Endodermal cell (in vitro differentiated cells): ENCODE measurements at regions not wholly inside any gene's neighbourhood (a gene's known extent, or its start where the extent isn't known, plus 50 kb on each side); places are given as distances from the start of the nearest gene placed in this dataset.
"Not testable (repeated sequence)": the region's sequence is repeated elsewhere in the genome, so short reads cannot be mapped to it uniquely, and the experiment has no call there.

ENCODE experiments used
- DNase-seq: peaks from one replicate; pipeline ENCODE4 v3.0.0-alpha.2; 2017
- H3K27ac ChIP-seq: 2 replicates; pipeline ENCODE4 v1.5.1; 2013; ENCODE audit warnings: mild to moderate bottlenecking, low read depth, low read length, moderate library complexity
- H3K27me3 ChIP-seq: 2 replicates; pipeline ENCODE4 v1.6.1; 2013; ENCODE audit warnings: mild to moderate bottlenecking, low read length, moderate library complexity; ENCODE audit not compliant: insufficient read depth, control insufficient read depth, poor library complexity, severe bottlenecking
- H3K36me3 ChIP-seq: 2 replicates; pipeline ENCODE4 v1.7.0; 2013; ENCODE audit warnings: mild to moderate bottlenecking, low read length, moderate library complexity; ENCODE audit not compliant: control insufficient read depth, insufficient read depth
- H3K4me1 ChIP-seq: one replicate; pipeline ENCODE4 v1.7.0; 2013; ENCODE audit warnings: low read length; ENCODE audit not compliant: control insufficient read depth, insufficient read depth
- H3K4me3 ChIP-seq: 2 replicates; pipeline ENCODE4 v1.5.1; 2013; ENCODE audit warnings: mild to moderate bottlenecking, low read length, moderate library complexity
- H3K9ac ChIP-seq: 2 replicates; pipeline ENCODE4 v1.6.1; 2013; ENCODE audit warnings: mild to moderate bottlenecking, low read length, moderate library complexity; ENCODE audit not compliant: poor library complexity, severe bottlenecking; ENCODE audit errors: extremely low read depth
- H3K9me3 ChIP-seq: 2 replicates; pipeline ENCODE4 v1.6.1; 2013; ENCODE audit warnings: mild to moderate bottlenecking, low read length, moderate library complexity; ENCODE audit not compliant: control insufficient read depth
- H3K27ac Mint-ChIP-seq: 2 replicates; pipeline ENCODE4 v1.8.0; 2020; ENCODE audit warnings: mixed read lengths
- H3K27me3 Mint-ChIP-seq: 2 replicates; pipeline ENCODE4 v1.8.0; 2021; ENCODE audit warnings: mild to moderate bottlenecking, mixed read lengths; ENCODE audit not compliant: insufficient read depth
- H3K36me3 Mint-ChIP-seq: 2 replicates; pipeline ENCODE4 v1.8.0; 2020; ENCODE audit warnings: low read depth, mixed read lengths
- H3K4me1 Mint-ChIP-seq: 2 replicates; pipeline ENCODE4 v1.8.0; 2020; ENCODE audit warnings: mixed read lengths
- H3K4me3 Mint-ChIP-seq: 2 replicates; pipeline ENCODE4 v1.8.0; 2020; ENCODE audit warnings: mild to moderate bottlenecking, moderate library complexity, mixed read lengths
- H3K9me3 Mint-ChIP-seq: 2 replicates; pipeline ENCODE4 v1.8.0; 2020; ENCODE audit warnings: mild to moderate bottlenecking, mixed read lengths
- CTCF ChIP-seq: fragments of 200-600 bp; sonication (generic); conservative IDR thresholded peaks from 2 replicates; pipeline ENCODE4 v1.5.0; 2021; ENCODE audit warnings: antibody characterized with exemption, mild to moderate bottlenecking
- WGBS, 2 experiments: methylation state at CpG; one replicate each; pipeline versions ENCODE4 v1.1.5 to v1.1.7; 2013; ENCODE audit warnings: missing lambda C conversion rate in 2 of 2, mixed read lengths in 1 of 2; ENCODE audit not compliant: insufficient coverage in 1 of 2, insufficient read length in 1 of 2; 5-methylcytosine and 5-hydroxymethylcytosine counted together

GRCh38 chr20:30499123-30499522 is 758.3 kb upstream of the DEFB115 start:
- Histone ChIP-seq H3K36me3 (no peaks in the 10 kb centered on the region), H3K9ac (peak overlapping the region; percentile 64), H3K27me3 (peaks cover 8% of the 10 kb centered on the region), H3K4me3 (peak overlapping the region; percentile 78), H3K4me1 (no peaks in the 10 kb centered on the region), H3K27ac (no peak overlapping the region), H3K9me3 (no peaks in the 10 kb centered on the region)
- H3K27me3 Mint-ChIP-seq: no peaks in the 10 kb centered on the region
- peaks cover 20% of the 10 kb centered on the region for H3K9me3 Mint-ChIP-seq
- no peaks in the 10 kb centered on the region for H3K36me3 Mint-ChIP-seq
- H3K27ac Mint-ChIP-seq: no peak overlapping the region
- no peaks in the 10 kb centered on the region for H3K4me1 Mint-ChIP-seq
- no peak for DNase-seq
- no peak for TF ChIP-seq CTCF
- WGBS, 2 experiments: 16 to 40% methylated on average over 1 of the region's 1 CpG
- no peak overlapping the region for H3K4me3 Mint-ChIP-seq

DNA sequence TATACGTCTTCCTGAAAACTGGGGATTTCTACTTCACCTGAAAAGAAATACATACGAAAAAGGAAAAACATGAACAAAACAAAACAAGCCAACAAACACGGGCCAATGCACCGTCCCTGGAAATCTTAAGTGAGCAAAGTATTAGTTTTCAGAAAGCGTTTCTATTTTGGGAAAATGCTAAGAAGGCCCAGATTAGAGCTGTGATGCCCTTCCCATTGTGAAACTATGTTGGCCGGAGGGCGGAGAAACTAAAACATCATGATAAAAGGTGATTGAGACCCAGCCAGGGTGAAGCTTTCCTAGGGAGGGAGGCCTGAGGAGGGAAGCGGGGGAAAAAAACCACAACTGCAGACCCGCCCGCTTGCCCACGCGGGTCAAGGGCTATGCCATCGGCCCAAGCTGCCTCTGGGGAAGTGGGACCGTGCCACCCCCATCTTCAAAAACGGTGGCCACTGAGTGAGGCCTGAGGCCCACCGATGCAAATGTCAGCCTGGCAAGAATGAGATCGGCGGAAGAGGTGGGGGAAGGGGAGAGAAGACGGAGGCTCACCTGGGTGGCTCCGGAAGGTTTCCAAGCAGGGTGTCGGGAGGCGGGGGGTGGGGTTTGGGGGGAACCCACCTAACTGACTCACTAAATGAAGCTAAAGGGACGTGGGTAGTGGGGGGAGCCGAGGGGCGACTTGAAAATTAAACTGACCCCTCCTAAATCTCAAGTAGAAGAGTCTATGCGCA is 757.6 kb upstream of the DEFB115 start:
- Histone ChIP-seq H3K4me3 (peak overlapping the region; percentile 78), H3K9ac (peak overlapping the region; percentile 64)
- not testable (repeated sequence) for H3K27ac ChIP-seq, H3K9me3 ChIP-seq, H3K27ac Mint-ChIP-seq, H3K27me3 ChIP-seq, H3K4me1 Mint-ChIP-seq, H3K4me3 Mint-ChIP-seq, H3K36me3 ChIP-seq, H3K27me3 Mint-ChIP-seq, H3K4me1 ChIP-seq, H3K36me3 Mint-ChIP-seq
- H3K9me3 Mint-ChIP-seq: peaks cover 16% of the 10 kb centered on the region
- DNase-seq: peak; percentile 83
- 18 to 20% methylated on average over 3 to 17 of the region's 26 CpGs for whole genome bisulfite sequencing, 2 experiments

GRCh38 chr20:30500447-30500820 is 757.0 kb upstream of the DEFB115 start:
- H3K9me3 ChIP-seq, H3K27me3 ChIP-seq, H3K27ac ChIP-seq, H3K27me3 Mint-ChIP-seq, H3K4me1 Mint-ChIP-seq, H3K27ac Mint-ChIP-seq, H3K36me3 Mint-ChIP-seq, H3K4me3 Mint-ChIP-seq, H3K4me1 ChIP-seq, H3K36me3 ChIP-seq: not testable (repeated sequence)
- peak; percentile 71 for TF ChIP-seq CTCF
- H3K9me3 Mint-ChIP-seq: peaks cover 12% of the 10 kb centered on the region
- 17 to 40% methylated on average over 2 to 10 of the region's 11 CpGs for WGBS, 2 experiments
- Histone ChIP-seq H3K4me3 (peak overlapping the region; percentile 78), H3K9ac (peak overlapping the region; percentile 64)
- DNase-seq: peak; percentile 89
